H9 (cell line): ENCODE measurements at regions not wholly inside any gene's neighbourhood (a gene's known extent, or its start where the extent isn't known, plus 50 kb on each side); places are given as distances from the start of the nearest gene placed in this dataset.

Experiments used
- DNase-seq: peaks from one replicate; pipeline ENCODE4 v3.0.0-alpha.2; 2017
- H2AFZ ChIP-seq: one replicate; pipeline ENCODE4 v1.6.1; 2013; ENCODE audit warnings: mild to moderate bottlenecking, low read length, control low read depth, moderate library complexity
- H2AK5ac ChIP-seq: 2 replicates; pipeline ENCODE4 v1.6.1; 2013; ENCODE audit warnings: low read length, control low read depth, mixed read lengths; ENCODE audit not compliant: insufficient read length
- H2BK120ac ChIP-seq: one replicate; pipeline ENCODE4 v1.6.1; 2013; ENCODE audit warnings: low read depth, mild to moderate bottlenecking, low read length, control low read depth, inconsistent platforms; ENCODE audit not compliant: poor library complexity, severe bottlenecking
- H2BK12ac ChIP-seq: 2 replicates; pipeline ENCODE4 v1.6.1; 2013; ENCODE audit warnings: low read length, control low read depth, mixed read lengths, low read depth; ENCODE audit not compliant: insufficient read length
- H2BK15ac ChIP-seq: 2 replicates; pipeline ENCODE4 v1.6.1; 2013; ENCODE audit warnings: low read depth, low read length, control low read depth
- H2BK20ac ChIP-seq: one replicate; pipeline ENCODE4 v1.6.1; 2013; ENCODE audit warnings: low read depth, mild to moderate bottlenecking, low read length, control low read depth, inconsistent platforms; ENCODE audit not compliant: poor library complexity, severe bottlenecking
- H2BK5ac ChIP-seq: 2 replicates; pipeline ENCODE4 v1.6.1; 2013; ENCODE audit warnings: low read length, control low read depth, mixed read lengths; ENCODE audit not compliant: insufficient read length
- H3K14ac ChIP-seq: 2 replicates; pipeline ENCODE4 v1.6.1; 2013; ENCODE audit warnings: low read length, control low read depth; ENCODE audit not compliant: insufficient read depth
- H3K18ac ChIP-seq: 2 replicates; pipeline ENCODE4 v1.6.1; 2013; ENCODE audit warnings: low read depth, mild to moderate bottlenecking, mixed read lengths, low read length, control low read depth; ENCODE audit not compliant: insufficient read length
- H3K23ac ChIP-seq: 2 replicates; pipeline ENCODE4 v1.6.1; 2013; ENCODE audit warnings: low read length, control low read depth, mixed read lengths, low read depth; ENCODE audit not compliant: insufficient read length
- H3K23me2 ChIP-seq: 2 replicates; pipeline ENCODE4 v1.6.1; 2013; ENCODE audit warnings: low read depth, mild to moderate bottlenecking, mixed read lengths, low read length, control low read depth; ENCODE audit not compliant: insufficient read length, poor library complexity, severe bottlenecking
- H3K27ac ChIP-seq: 2 replicates; pipeline ENCODE4 v1.5.1; 2013; ENCODE audit warnings: low read length, control low read depth, mixed read lengths, low read depth; ENCODE audit not compliant: insufficient read length
- H3K27me3 ChIP-seq: 2 replicates; pipeline ENCODE4 v1.6.1; 2013; ENCODE audit warnings: low read length, control low read depth, inconsistent platforms; ENCODE audit not compliant: insufficient read depth
- H3K4ac ChIP-seq: 2 replicates; pipeline ENCODE4 v1.6.1; 2013; ENCODE audit warnings: low read depth, mild to moderate bottlenecking, control low read depth, inconsistent platforms, low read length, moderate library complexity
- H3K4me1 ChIP-seq: 2 replicates; pipeline ENCODE4 v1.6.1; 2013; ENCODE audit warnings: low read length, control low read depth, inconsistent platforms; ENCODE audit not compliant: insufficient read depth
- H3K4me2 ChIP-seq: 2 replicates; pipeline ENCODE4 v1.6.1; 2013; ENCODE audit warnings: low read length, control low read depth, mixed read lengths; ENCODE audit not compliant: insufficient read length, insufficient read depth
- H3K56ac ChIP-seq: 2 replicates; pipeline ENCODE4 v1.6.1; 2013; ENCODE audit warnings: low read depth, mild to moderate bottlenecking, mixed read lengths, low read length, control low read depth; ENCODE audit not compliant: insufficient read length
- H3K79me1 ChIP-seq: 2 replicates; pipeline ENCODE4 v1.6.1; 2013; ENCODE audit warnings: low read depth, mild to moderate bottlenecking, moderate library complexity, low read length, control low read depth, inconsistent platforms; ENCODE audit not compliant: insufficient read depth, poor library complexity, severe bottlenecking
- H3K79me2 ChIP-seq: 2 replicates; pipeline ENCODE4 v1.6.1; 2013; ENCODE audit warnings: low read length, control low read depth, inconsistent platforms; ENCODE audit not compliant: insufficient read depth
- H3K9ac ChIP-seq: 2 replicates; pipeline ENCODE4 v1.6.1; 2013; ENCODE audit warnings: low read length, control low read depth, mixed read lengths; ENCODE audit not compliant: insufficient read length; ENCODE audit errors: extremely low read depth
- H3K9me3 ChIP-seq: one replicate; pipeline ENCODE4 v1.6.1; 2013; ENCODE audit warnings: low read depth, low read length, inconsistent platforms; ENCODE audit not compliant: control insufficient read depth
- H3T11ph ChIP-seq: one replicate; pipeline ENCODE4 v1.6.1; 2013; ENCODE audit warnings: mild to moderate bottlenecking, low read length, control low read depth, inconsistent platforms
- H4K20me1 ChIP-seq: one replicate; pipeline ENCODE4 v1.6.1; 2013; ENCODE audit not compliant: control insufficient read depth, insufficient read length, insufficient read depth
- H4K5ac ChIP-seq: 2 replicates; pipeline ENCODE4 v1.6.1; 2013; ENCODE audit warnings: low read depth, mild to moderate bottlenecking, mixed read lengths, low read length, control low read depth; ENCODE audit not compliant: insufficient read length
- H4K8ac ChIP-seq: replicated peaks from 2 replicates; pipeline ENCODE4 v1.6.1; 2013; ENCODE audit warnings: low read length, control low read depth, mixed read lengths, low read depth; ENCODE audit not compliant: insufficient read length
- H4K91ac ChIP-seq: 2 replicates; pipeline ENCODE4 v1.6.1; 2013; ENCODE audit warnings: low read depth, mild to moderate bottlenecking, moderate library complexity, mixed read lengths, low read length, control low read depth; ENCODE audit not compliant: insufficient read length
- H3K27ac Mint-ChIP-seq, 3 experiments: 2 replicates in 2 of 3; 3 replicates in 1 of 3; pipeline ENCODE4 v1.8.0; 2020 to 2021; ENCODE audit warnings: mixed read lengths in 3 of 3, mild to moderate bottlenecking in 1 of 3, moderate library complexity in 1 of 3
- H3K27me3 Mint-ChIP-seq: 2 replicates; pipeline ENCODE4 v1.8.0; 2021; ENCODE audit warnings: low read depth, mild to moderate bottlenecking, moderate library complexity, mixed read lengths
- H3K36me3 Mint-ChIP-seq, 3 experiments: 2 replicates in 2 of 3; 3 replicates in 1 of 3; pipeline ENCODE4 v1.8.0; 2020 to 2021; ENCODE audit warnings: low read depth in 3 of 3, mixed read lengths in 3 of 3; ENCODE audit not compliant: insufficient read depth in 1 of 3
- H3K4me1 Mint-ChIP-seq, 2 experiments: 2 replicates each; pipeline ENCODE4 v1.8.0; 2020; ENCODE audit warnings: mixed read lengths in 2 of 2
- H3K4me3 Mint-ChIP-seq, 2 experiments: 2 replicates in 1 of 2; 3 replicates in 1 of 2; pipeline ENCODE4 v1.8.0; 2020 to 2021; ENCODE audit warnings: mild to moderate bottlenecking in 2 of 2, mixed read lengths in 2 of 2, moderate library complexity in 1 of 2
- H3K9me3 Mint-ChIP-seq, 2 experiments: 2 replicates in 1 of 2; 3 replicates in 1 of 2; pipeline ENCODE4 v1.8.0; 2020; ENCODE audit warnings: mild to moderate bottlenecking in 2 of 2, mixed read lengths in 2 of 2, moderate library complexity in 1 of 2
- WGBS: extraction: QIAGEN DNeasy Blood & Tissue Kit; methylation state at CpG from one replicate; pipeline ENCODE4 v1.1.7; 2013; ENCODE audit warnings: missing lambda C conversion rate, low lambda C conversion rate, mixed read lengths; ENCODE audit not compliant: insufficient read length; ENCODE audit errors: extremely low coverage; 5-methylcytosine and 5-hydroxymethylcytosine counted together
- TF ChIP-seq, protein P1 (sequence below): fragments of 200-600 bp; sonication (generic); conservative IDR thresholded peaks from 3 replicates; pipeline ENCODE4 v1.8.0; 2021; ENCODE audit warnings: antibody characterized with exemption, mild to moderate bottlenecking

DNA sequence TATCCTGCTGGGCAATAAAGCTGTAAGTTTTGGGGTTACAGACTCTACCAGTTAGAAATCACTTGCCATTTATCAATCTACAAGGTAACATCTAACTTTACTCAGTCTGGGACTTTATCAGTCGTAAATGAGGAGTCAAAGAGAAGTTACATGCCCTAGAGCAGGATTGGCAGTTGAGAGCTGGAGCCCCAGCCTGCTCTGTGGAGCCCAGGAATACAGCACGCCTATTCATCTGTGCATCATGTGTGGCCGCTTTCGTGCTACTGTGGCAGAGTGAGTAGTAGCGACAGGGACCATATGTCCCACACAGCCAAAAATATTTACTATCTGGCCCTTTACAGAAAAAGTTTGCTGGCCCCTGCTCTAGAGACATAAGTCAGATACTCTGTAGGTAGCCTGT lies 152.5 kb upstream of the NTRK2 start:
- Histone ChIP-seq H3K27ac (no peak overlapping the region), H2AFZ (no peak overlapping the region), H4K8ac (no peak overlapping the region), H3K27me3 (no peaks in the 10 kb centered on the region), H3T11ph (no peak overlapping the region), H3K18ac (no peak overlapping the region), H4K5ac (no peak overlapping the region), H3K79me1 (no peaks in the 10 kb centered on the region), H3K79me2 (no peaks in the 10 kb centered on the region), H3K4ac (no peak overlapping the region), H3K23me2 (no peaks in the 10 kb centered on the region), H2BK5ac (no peak overlapping the region), H3K4me1 (no peaks in the 10 kb centered on the region), H4K91ac (no peak overlapping the region), H2BK20ac (no peak overlapping the region), H4K20me1 (no peaks in the 10 kb centered on the region), H3K23ac (no peak overlapping the region), H2AK5ac (no peak overlapping the region), H3K56ac (no peak overlapping the region), H3K9ac (no peak overlapping the region), H3K14ac (no peak overlapping the region), H3K4me2 (no peak overlapping the region), H2BK12ac (no peak overlapping the region), H2BK120ac (no peak overlapping the region), H3K9me3 (no peaks in the 10 kb centered on the region), H2BK15ac (no peak overlapping the region)
- no peak for DNase-seq
- Mint-ChIP-seq H3K27me3 (peaks cover 4% of the 10 kb centered on the region; the same call in 1 of the 2 replicates), H3K4me1 (peaks cover 7 to 11% of the 10 kb centered on the region in 2 experiments; a peak in 3 of 4 replicates), H3K9me3 (peaks cover 18% of the 10 kb centered on the region in 2 experiments), H3K36me3 (peaks cover 9 to 19% (median 17%) of the 10 kb centered on the region in 3 experiments; a peak in 6 of 7 replicates), H3K4me3 (no peak overlapping the region), H3K27ac (no peak overlapping the region)
- WGBS = no CpG with 5 or more reads among the region's 5 CpGs
- TF ChIP-seq, protein P1, sequence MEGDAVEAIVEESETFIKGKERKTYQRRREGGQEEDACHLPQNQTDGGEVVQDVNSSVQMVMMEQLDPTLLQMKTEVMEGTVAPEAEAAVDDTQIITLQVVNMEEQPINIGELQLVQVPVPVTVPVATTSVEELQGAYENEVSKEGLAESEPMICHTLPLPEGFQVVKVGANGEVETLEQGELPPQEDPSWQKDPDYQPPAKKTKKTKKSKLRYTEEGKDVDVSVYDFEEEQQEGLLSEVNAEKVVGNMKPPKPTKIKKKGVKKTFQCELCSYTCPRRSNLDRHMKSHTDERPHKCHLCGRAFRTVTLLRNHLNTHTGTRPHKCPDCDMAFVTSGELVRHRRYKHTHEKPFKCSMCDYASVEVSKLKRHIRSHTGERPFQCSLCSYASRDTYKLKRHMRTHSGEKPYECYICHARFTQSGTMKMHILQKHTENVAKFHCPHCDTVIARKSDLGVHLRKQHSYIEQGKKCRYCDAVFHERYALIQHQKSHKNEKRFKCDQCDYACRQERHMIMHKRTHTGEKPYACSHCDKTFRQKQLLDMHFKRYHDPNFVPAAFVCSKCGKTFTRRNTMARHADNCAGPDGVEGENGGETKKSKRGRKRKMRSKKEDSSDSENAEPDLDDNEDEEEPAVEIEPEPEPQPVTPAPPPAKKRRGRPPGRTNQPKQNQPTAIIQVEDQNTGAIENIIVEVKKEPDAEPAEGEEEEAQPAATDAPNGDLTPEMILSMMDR = no peak
